Activated CD8-positive, alpha-beta T cell treated with anti-CD3 and anti-CD28 coated beads for 36 hours (primary cell): ENCODE measurements at regions not wholly inside any gene's neighbourhood (a gene's known extent, or its start where the extent isn't known, plus 50 kb on each side); places are given as distances from the start of the nearest gene placed in this dataset.
"Not testable (repeated sequence)": the region's sequence is repeated elsewhere in the genome, so short reads cannot be mapped to it uniquely, and the experiment has no call there.

Experiments used
- ATAC-seq: fragments of 200-7000 bp; cut with Tn5 transposase; one replicate; pipeline ENCODE4 v1.10.0; 2021; ENCODE audit warnings: mild to moderate bottlenecking, moderate library complexity
- CTCF ChIA-PET: fragments of 350-600 bp; sonication (Branson Sonifier 250); formaldehyde crosslinking; loops from one replicate; lab custom pipeline; 2021; ENCODE audit warnings: antibody characterized with exemption; lab: Charles Lee
- POLR2A ChIA-PET: fragments of 350-600 bp; sonication (Branson Sonifier 250); formaldehyde crosslinking; loops from one replicate; lab custom pipeline; 2021; ENCODE audit warnings: antibody characterized with exemption; lab: Charles Lee
- DNase-seq: peaks from one replicate; pipeline ENCODE4 v3.0.0-alpha.2; 2020
- H3K27ac Mint-ChIP-seq: one replicate; pipeline ENCODE4 v1.8.0; 2021; ENCODE audit warnings: mild to moderate bottlenecking, mixed read lengths
- H3K27me3 Mint-ChIP-seq: one replicate; pipeline ENCODE4 v1.8.0; 2021; ENCODE audit warnings: mixed read lengths
- H3K36me3 Mint-ChIP-seq: one replicate; pipeline ENCODE4 v1.8.0; 2021; ENCODE audit warnings: low read depth, mixed read lengths
- H3K4me1 Mint-ChIP-seq: one replicate; pipeline ENCODE4 v1.8.0; 2021; ENCODE audit warnings: low read depth, mixed read lengths
- H3K4me3 Mint-ChIP-seq: one replicate; pipeline ENCODE4 v1.8.0; 2021; ENCODE audit warnings: mild to moderate bottlenecking, moderate library complexity, mixed read lengths
- H3K9me3 Mint-ChIP-seq: one replicate; pipeline ENCODE4 v1.8.0; 2021; ENCODE audit warnings: mixed read lengths
- intact Hi-C: fragments of 100-400 bp; cut with micrococcal nuclease; formaldehyde crosslinking; loops from one replicate; pipeline ENCODE4 v1.10.0; 2022
- TF ChIP-seq, protein P1 (sequence below): fragments of 200-600 bp; IDR thresholded peaks from one replicate; pipeline ENCODE4 v1.8.0; 2022; ENCODE audit warnings: antibody characterized with exemption, mild to moderate bottlenecking

DNA sequence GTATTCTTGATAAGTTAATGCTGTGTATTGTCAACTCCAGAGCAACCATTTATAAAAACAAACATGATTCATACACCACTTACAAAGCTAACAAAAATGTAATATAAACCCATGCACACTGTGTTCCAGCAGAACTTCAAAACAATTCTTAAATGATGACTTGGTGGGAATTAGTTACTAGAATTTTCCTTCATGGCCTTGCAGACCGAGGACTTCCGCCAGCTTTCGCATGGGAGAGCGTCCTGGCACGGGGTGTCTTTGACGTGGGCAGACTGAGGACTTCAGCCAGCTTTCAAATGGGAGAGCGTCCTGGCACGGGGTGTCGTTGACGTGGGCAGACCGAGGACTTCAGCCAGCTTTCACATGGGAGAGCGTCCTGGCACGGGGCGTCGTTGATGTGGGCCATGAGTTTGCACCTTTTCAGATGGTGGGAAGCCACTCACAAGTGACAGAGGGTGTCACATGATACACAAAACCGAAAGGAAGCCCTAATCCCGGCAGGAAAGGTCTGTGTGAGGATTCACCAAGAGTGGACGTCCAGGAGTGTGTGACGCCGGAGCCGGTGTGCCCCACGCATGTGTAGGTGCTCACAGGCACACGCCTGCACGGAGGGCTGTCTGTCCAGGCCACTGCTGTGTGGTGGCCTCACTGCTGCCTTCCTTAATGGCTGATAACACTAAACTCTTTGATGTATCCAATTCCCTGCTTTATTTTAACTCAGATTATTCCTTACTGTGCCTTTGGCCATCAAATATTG is 211.3 kb upstream of the IRX4 start:
- CTCF ChIA-PET = no interaction called here
- DNase-seq (no peak), ATAC-seq (no peak)
- intact Hi-C loops = no loop called here
- Mint-ChIP-seq H3K27me3 (peaks cover 5% of the 10 kb centered on the region), H3K9me3 (no peaks in the 10 kb centered on the region), H3K27ac (no peak overlapping the region), H3K4me3 (no peak overlapping the region), H3K4me1 (no peaks in the 10 kb centered on the region), H3K36me3 (no peaks in the 10 kb centered on the region)
- TF ChIP-seq, protein P1, sequence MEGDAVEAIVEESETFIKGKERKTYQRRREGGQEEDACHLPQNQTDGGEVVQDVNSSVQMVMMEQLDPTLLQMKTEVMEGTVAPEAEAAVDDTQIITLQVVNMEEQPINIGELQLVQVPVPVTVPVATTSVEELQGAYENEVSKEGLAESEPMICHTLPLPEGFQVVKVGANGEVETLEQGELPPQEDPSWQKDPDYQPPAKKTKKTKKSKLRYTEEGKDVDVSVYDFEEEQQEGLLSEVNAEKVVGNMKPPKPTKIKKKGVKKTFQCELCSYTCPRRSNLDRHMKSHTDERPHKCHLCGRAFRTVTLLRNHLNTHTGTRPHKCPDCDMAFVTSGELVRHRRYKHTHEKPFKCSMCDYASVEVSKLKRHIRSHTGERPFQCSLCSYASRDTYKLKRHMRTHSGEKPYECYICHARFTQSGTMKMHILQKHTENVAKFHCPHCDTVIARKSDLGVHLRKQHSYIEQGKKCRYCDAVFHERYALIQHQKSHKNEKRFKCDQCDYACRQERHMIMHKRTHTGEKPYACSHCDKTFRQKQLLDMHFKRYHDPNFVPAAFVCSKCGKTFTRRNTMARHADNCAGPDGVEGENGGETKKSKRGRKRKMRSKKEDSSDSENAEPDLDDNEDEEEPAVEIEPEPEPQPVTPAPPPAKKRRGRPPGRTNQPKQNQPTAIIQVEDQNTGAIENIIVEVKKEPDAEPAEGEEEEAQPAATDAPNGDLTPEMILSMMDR = no peak
- POLR2A ChIA-PET = no interaction called here

DNA sequence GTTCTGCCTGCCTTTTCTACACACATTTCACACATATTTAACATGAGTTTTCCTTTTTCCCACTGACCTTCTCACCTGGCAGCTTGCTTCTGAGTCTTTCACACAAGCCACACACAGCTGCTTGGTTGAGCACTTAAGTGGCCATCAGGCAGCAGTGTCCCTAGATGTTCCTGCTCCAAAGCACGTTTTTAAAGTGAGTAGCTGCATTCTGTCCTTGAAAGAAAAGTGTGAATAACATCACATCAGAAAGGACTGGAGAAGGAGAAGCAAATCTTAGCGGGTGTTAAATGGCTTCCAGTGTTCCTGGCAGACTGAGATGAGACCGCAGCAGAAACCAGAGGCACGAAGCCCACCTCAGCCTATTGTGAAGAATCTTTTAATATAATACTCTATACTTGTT is 209.2 kb upstream of the IRX4 start:
- TF ChIP-seq, protein P1 = no peak
- Mint-ChIP-seq H3K9me3 (no peaks in the 10 kb centered on the region), H3K36me3 (no peaks in the 10 kb centered on the region), H3K27ac (no peak overlapping the region), H3K4me1 (no peaks in the 10 kb centered on the region), H3K27me3 (peaks cover 7% of the 10 kb centered on the region), H3K4me3 (no peak overlapping the region)
- CTCF ChIA-PET = no interaction called here
- intact Hi-C loops = no loop called here
- no peak for DNase-seq
- POLR2A ChIA-PET = no interaction called here
- ATAC-seq = no peak

DNA sequence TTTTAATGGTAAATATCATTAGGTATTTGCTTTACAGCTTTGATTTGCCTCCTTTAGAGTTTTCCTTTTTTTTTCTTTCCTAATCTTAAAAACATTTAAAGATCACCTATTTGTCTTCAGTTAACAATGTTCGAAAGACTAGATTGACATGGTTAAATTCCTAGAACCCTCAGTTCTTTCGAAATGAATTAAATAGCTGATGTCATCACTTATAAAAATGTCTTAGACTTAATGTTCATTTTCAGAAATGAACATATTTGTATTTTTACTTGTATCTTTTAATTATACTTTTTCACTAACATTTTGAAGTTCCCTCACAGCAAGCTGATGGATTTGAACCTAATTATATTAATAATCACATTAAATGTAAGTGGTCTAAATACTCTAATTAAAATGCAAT is 205.3 kb upstream of the IRX4 start:
- POLR2A ChIA-PET = no interaction called here
- no peak for ATAC-seq
- intact Hi-C loops = no loop called here
- H3K27me3 Mint-ChIP-seq = peaks cover 9% of the 10 kb centered on the region
- no peaks in the 10 kb centered on the region for H3K4me1 Mint-ChIP-seq
- no peak overlapping the region for H3K4me3 Mint-ChIP-seq
- CTCF ChIA-PET = interaction anchor here (0.6 to 0.7 kb wide), 2 partner anchors 15 to 212 kb away, joined by 3 read pairs; no protein-coding TSS in a partner anchor
- TF ChIP-seq, protein P1 = no peak
- DNase-seq = no peak
- no peak overlapping the region for H3K27ac Mint-ChIP-seq
- H3K9me3 Mint-ChIP-seq = no peaks in the 10 kb centered on the region
- H3K36me3 Mint-ChIP-seq = no peaks in the 10 kb centered on the region

DNA sequence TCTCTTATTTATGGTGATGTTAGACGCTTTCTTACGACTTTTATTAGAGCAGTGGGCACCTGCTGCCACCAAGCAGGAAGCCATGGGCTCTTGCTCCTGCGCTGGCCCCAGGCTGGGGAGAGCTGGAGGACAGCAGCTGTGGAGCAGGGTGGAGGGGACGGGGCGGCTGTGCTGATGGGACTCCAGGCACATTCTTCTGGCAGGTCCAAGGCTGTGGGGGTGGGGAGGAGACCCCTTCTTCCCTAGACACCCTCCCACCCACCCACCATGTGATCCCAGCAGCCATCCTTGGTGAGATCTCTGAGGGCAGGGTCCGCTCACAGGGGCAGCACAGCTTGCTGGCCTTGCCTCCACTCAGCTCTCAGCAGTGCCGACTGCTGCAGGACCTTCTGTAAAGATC is 192.6 kb upstream of the IRX4 start:
- ATAC-seq (no peak), DNase-seq (no peak)
- TF ChIP-seq, protein P1 = no peak
- Mint-ChIP-seq H3K27ac (no peak overlapping the region), H3K4me3 (no peak overlapping the region), H3K4me1 (no peaks in the 10 kb centered on the region), H3K27me3 (peaks cover 13% of the 10 kb centered on the region), H3K9me3 (no peaks in the 10 kb centered on the region), H3K36me3 (no peaks in the 10 kb centered on the region)
- intact Hi-C loops = no loop called here
- ChIA-PET POLR2A (no interaction called here), CTCF (no interaction called here)

DNA sequence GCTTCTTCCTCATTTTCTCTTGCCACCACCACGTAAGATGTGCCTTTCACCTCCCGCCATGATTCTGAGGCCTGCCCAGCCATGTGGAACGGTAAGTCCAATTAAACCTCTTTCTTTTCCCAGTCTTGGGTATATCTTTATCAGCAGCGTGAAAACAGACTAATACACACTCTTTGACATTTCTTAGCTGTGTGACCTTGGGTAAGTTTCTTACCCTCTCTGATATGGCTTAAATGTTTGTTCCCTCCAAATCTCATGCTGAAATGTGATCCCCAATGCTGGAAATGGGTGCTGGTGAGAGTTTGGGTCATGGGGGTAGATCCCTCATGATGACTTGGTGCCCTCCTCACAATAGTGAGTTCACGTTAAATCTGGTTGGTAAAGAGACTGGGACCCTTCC is 188.8 kb upstream of the IRX4 start:
- peaks cover 9% of the 10 kb centered on the region for H3K27me3 Mint-ChIP-seq
- no peak overlapping the region for H3K27ac Mint-ChIP-seq
- DNase-seq (no peak), ATAC-seq (no peak)
- TF ChIP-seq, protein P1 = no peak
- H3K4me3 Mint-ChIP-seq = no peak overlapping the region
- no peaks in the 10 kb centered on the region for H3K9me3 Mint-ChIP-seq
- intact Hi-C loops = no loop called here
- ChIA-PET POLR2A (no interaction called here), CTCF (no interaction called here)
- no peaks in the 10 kb centered on the region for H3K4me1 Mint-ChIP-seq
- no peaks in the 10 kb centered on the region for H3K36me3 Mint-ChIP-seq

DNA sequence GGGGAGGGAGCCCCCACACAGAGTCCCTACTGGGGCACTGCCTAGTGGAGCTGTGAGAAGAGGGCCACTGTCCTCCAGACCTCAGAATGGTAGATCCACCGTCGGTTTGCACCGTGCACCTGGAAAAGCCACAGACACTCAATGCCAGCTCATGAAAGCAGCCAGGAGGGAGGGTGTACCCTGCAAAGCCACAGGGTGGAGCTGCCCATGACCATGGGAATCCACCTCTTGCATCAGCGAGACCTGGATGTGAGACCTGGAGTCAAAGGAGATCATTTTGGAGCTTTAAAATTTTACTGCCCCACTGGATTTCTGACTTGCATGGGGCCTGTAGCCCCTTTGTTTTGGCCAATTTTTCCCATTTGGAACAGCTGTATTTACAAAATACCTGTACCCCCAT is 188.1 kb upstream of the IRX4 start:
- H3K4me3 Mint-ChIP-seq, H3K27ac Mint-ChIP-seq, intact Hi-C loops, ATAC-seq, POLR2A ChIA-PET, CTCF ChIA-PET, DNase-seq, H3K4me1 Mint-ChIP-seq, H3K27me3 Mint-ChIP-seq, H3K9me3 Mint-ChIP-seq, H3K36me3 Mint-ChIP-seq: not testable (repeated sequence)
